ENCODE measurements at regions not wholly inside any gene's neighbourhood (a gene's known extent, or its start where the extent isn't known, plus 50 kb on each side); places are given as distances from the start of the nearest gene placed in this dataset.
"Not testable (repeated sequence)": the region's sequence is repeated elsewhere in the genome, so short reads cannot be mapped to it uniquely, and the experiment has no call there.

DNA sequence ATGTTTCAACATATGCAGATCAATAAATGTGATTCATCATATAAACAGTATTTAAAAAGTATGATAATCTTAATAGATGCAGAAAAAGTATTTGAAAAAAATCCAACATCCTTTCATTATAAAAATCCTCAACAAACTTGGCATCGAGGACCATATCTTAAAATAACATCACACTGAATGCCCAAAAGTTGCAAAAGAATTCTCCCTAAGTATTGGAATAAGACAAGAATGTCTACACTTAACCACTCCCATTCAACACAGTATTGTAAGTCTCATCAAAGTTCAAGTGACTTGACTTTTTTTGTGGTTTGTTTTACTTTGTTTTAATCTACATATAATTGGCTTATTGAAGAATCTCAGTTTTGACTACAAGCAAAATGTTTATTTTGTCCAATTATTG is 779.0 kb upstream of the SLIT2 start:
- no peaks in the 10 kb centered on the region for H3K27me3 ChIP-seq (replicated peaks; ENCODE audit: control insufficient read depth, insufficient read depth, low read length)
- TF ChIP-seq, protein P1, sequence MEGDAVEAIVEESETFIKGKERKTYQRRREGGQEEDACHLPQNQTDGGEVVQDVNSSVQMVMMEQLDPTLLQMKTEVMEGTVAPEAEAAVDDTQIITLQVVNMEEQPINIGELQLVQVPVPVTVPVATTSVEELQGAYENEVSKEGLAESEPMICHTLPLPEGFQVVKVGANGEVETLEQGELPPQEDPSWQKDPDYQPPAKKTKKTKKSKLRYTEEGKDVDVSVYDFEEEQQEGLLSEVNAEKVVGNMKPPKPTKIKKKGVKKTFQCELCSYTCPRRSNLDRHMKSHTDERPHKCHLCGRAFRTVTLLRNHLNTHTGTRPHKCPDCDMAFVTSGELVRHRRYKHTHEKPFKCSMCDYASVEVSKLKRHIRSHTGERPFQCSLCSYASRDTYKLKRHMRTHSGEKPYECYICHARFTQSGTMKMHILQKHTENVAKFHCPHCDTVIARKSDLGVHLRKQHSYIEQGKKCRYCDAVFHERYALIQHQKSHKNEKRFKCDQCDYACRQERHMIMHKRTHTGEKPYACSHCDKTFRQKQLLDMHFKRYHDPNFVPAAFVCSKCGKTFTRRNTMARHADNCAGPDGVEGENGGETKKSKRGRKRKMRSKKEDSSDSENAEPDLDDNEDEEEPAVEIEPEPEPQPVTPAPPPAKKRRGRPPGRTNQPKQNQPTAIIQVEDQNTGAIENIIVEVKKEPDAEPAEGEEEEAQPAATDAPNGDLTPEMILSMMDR (IDR thresholded peaks at IDR 0.05; ENCODE audit: insufficient read depth, low read length, poor library complexity, severe bottlenecking): no peak
- H3K36me3 ChIP-seq (ENCODE audit: control insufficient read depth, insufficient read depth, low read length): no peaks in the 10 kb centered on the region
- no peak for DNase-seq (ENCODE audit: extremely low read depth, insufficient read length)
- no peak overlapping the region for H3K4me3 ChIP-seq (replicated peaks; ENCODE audit: low read depth, low read length)

DNA sequence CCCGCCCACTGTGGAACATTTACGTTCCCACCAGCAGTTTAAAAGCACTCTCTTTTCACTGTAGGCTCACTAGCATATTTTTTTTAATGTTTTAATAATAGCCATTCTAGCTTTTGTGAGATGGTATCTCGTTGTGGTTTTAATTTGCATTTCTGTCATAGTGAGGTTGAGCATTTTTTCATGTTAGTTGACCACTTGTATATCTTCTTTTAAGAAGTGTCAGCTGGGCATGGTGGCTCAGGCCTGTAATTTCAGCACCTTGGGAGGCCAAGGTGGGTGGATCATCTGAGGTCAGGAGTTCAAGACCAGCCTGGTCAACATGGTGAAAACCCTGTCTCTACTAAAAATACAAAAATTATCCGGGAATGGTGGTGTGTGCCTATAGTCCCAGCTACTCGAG is 781.7 kb upstream of the SLIT2 start:
- not testable (repeated sequence) for H3K36me3 ChIP-seq (ENCODE audit: control insufficient read depth, insufficient read depth, low read length); H3K27me3 ChIP-seq (replicated peaks; ENCODE audit: control insufficient read depth, insufficient read depth, low read length); H3K4me3 ChIP-seq (replicated peaks; ENCODE audit: low read depth, low read length); DNase-seq (ENCODE audit: extremely low read depth, insufficient read length)

DNA sequence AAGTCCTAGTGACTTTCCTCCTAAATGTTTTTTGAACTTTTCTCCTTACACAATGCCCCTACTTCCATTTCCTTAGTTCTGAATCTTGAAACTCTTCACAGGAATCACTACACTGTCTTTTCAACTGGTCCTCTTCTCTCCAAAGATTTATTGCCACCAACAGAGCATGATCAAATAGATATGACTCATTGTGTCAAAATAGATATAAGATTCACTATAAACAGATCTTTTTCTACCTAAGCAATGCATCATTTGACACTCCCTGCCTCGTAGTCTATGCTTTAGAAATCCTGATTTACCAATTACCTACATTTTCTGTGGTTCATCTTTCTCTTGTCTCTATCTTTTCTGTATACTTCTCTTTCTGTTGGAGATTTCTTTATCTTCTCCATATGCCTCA is 789.6 kb upstream of the SLIT2 start:
- no peak for DNase-seq (ENCODE audit: extremely low read depth, insufficient read length)
- TF ChIP-seq, protein P1 (IDR thresholded peaks at IDR 0.05; ENCODE audit: insufficient read depth, low read length, poor library complexity, severe bottlenecking): no peak
- no peak overlapping the region for H3K4me3 ChIP-seq (replicated peaks; ENCODE audit: low read depth, low read length)
- H3K36me3 ChIP-seq (ENCODE audit: control insufficient read depth, insufficient read depth, low read length): no peaks in the 10 kb centered on the region
- H3K27me3 ChIP-seq (replicated peaks; ENCODE audit: control insufficient read depth, insufficient read depth, low read length): no peaks in the 10 kb centered on the region

DNA sequence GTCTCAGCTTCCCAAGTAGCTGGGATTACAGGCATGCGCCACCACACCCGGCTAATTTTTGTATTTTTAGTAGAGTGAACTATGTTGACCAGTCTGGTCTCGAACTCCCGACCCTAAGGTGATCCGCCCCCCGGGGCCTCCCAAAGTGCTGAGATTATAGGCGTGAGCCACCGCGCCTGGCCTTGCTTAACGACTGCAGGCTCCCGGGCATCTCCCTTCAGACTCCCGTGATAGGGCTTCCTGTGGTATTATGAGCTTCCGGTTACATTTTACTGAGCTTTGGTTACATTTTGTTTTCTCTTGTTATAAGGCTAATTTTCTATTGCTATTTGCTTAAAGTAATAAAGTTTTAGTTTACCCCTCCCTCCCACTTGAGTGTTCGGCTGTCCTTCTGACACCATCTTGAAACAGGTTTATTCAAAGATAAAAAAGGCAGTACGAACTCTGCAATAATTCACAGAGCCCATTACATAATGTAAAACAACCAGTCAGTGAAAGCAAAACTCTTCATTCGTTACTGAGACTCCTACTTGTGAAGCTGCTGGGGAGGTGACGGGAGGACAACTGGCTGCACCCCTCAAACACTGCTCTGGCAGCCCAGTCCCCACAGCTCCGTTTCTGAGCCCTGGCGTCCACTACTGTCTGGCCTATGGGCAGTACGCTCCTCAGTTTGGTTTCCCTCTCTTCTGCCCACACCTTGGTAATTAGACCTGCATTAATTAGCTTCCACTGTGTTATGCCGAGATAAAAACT is 795.7 kb upstream of the SLIT2 start:
- DNase-seq (ENCODE audit: extremely low read depth, insufficient read length): no peak
- no peaks in the 10 kb centered on the region for H3K27me3 ChIP-seq (replicated peaks; ENCODE audit: control insufficient read depth, insufficient read depth, low read length)
- H3K4me3 ChIP-seq (replicated peaks; ENCODE audit: low read depth, low read length): no peak overlapping the region
- TF ChIP-seq, protein P1 (IDR thresholded peaks at IDR 0.05; ENCODE audit: insufficient read depth, low read length, poor library complexity, severe bottlenecking): no peak
- no peaks in the 10 kb centered on the region for H3K36me3 ChIP-seq (ENCODE audit: control insufficient read depth, insufficient read depth, low read length)

DNA sequence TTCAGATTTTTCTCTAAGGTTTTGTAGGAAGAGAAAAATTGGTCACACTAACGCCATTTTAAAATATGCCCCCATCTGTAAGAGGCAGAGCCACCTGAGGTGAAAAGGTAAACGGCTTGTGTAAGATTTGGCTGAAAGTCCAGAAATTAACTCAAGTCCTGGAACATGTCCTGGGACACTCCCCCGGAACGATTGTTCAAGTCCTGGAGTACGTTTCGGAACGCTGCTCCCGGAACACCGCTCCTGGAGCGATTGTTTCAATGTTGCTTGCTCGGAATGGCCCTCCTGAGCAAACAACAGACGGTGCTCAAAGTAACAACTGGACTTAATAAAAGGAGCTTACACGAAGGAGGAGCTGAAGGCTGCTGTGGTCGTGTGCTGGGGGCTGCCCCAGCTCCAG is 796.5 kb upstream of the SLIT2 start:
- TF ChIP-seq, protein P1 (IDR thresholded peaks at IDR 0.05; ENCODE audit: insufficient read depth, low read length, poor library complexity, severe bottlenecking): no peak
- no peaks in the 10 kb centered on the region for H3K27me3 ChIP-seq (replicated peaks; ENCODE audit: control insufficient read depth, insufficient read depth, low read length)
- no peaks in the 10 kb centered on the region for H3K36me3 ChIP-seq (ENCODE audit: control insufficient read depth, insufficient read depth, low read length)
- H3K4me3 ChIP-seq (replicated peaks; ENCODE audit: low read depth, low read length): no peak overlapping the region
- DNase-seq (ENCODE audit: extremely low read depth, insufficient read length): no peak

DNA sequence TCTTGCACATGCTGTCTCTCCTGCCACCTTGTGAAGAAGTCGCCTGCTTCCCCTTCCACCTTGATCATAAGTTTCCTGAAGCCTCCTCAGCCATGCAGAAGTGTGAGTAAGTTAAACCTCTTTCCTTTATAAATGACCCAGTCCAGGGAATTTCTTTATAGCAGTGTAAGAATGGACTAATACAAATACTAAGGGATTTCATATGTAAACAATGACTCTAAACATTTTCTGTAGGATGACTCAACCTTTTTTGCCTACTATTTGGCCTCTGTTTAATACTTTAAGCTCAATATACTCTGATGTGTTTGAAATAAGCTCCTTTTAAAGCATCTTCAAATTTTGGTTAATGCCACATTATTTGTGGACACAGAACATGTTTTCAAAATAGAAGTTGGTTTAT is 813.5 kb upstream of the SLIT2 start:
- Histone ChIP-seq H3K4me3 (replicated peaks; ENCODE audit: low read depth, low read length) (no peak overlapping the region), H3K27me3 (replicated peaks; ENCODE audit: control insufficient read depth, insufficient read depth, low read length) (no peaks in the 10 kb centered on the region), H3K36me3 (ENCODE audit: control insufficient read depth, insufficient read depth, low read length) (no peaks in the 10 kb centered on the region)
- DNase-seq (ENCODE audit: extremely low read depth, insufficient read length): no peak
- TF ChIP-seq, protein P1 (IDR thresholded peaks at IDR 0.05; ENCODE audit: insufficient read depth, low read length, poor library complexity, severe bottlenecking): no peak

Measured in GM06990 (cell line).